RWPE2 (cell line): ENCODE measurements at regions not wholly inside any gene's neighbourhood (a gene's known extent, or its start where the extent isn't known, plus 50 kb on each side); places are given as distances from the start of the nearest gene placed in this dataset.
A peak's percentile ranks its signal among the peaks of the same experiment; 100 is the strongest.

Source experiments
- ATAC-seq: fragments of 200-7000 bp; cut with Tn5 transposase; 3 replicates; pipeline ENCODE4 v1.9.1; 2021; ENCODE audit warnings: low read depth
- DNase-seq: peaks from one replicate; pipeline ENCODE4 v3.0.0-alpha.2; 2020; ENCODE audit warnings: low spot score
- H3K27ac ChIP-seq: fragments of 450-650 bp; 2 replicates; pipeline ENCODE4 v1.5.1; 2017; ENCODE audit warnings: mild to moderate bottlenecking; ENCODE audit not compliant: poor library complexity, severe bottlenecking
- H3K27me3 ChIP-seq: fragments of 250-450 bp; sonication (Bioruptor Pico); 2 replicates; pipeline ENCODE4 v1.5.1; 2021; ENCODE audit warnings: mild to moderate bottlenecking, moderate library complexity; ENCODE audit not compliant: insufficient read depth, poor library complexity, severe bottlenecking
- H3K36me3 ChIP-seq: fragments of 250-450 bp; sonication (Bioruptor Pico); 2 replicates; pipeline ENCODE4 v1.5.1; 2020; ENCODE audit warnings: low read depth, mild to moderate bottlenecking, moderate library complexity
- H3K4me1 ChIP-seq: fragments of 250-450 bp; sonication (Bioruptor Pico); 2 replicates; pipeline ENCODE4 v1.5.1; 2021; ENCODE audit warnings: mild to moderate bottlenecking, moderate library complexity; ENCODE audit not compliant: insufficient read depth, poor library complexity, severe bottlenecking
- H3K4me3 ChIP-seq: fragments of 250-450 bp; sonication (Bioruptor Pico); 2 replicates; pipeline ENCODE4 v1.5.1; 2021; ENCODE audit warnings: mild to moderate bottlenecking, moderate library complexity; ENCODE audit not compliant: severe bottlenecking
- H3K9me3 ChIP-seq: fragments of 250-450 bp; sonication (Bioruptor Pico); 2 replicates; pipeline ENCODE4 v1.5.1; 2021; ENCODE audit warnings: mild to moderate bottlenecking, moderate library complexity; ENCODE audit not compliant: severe bottlenecking
- CTCF ChIP-seq: fragments of 450-650 bp; IDR thresholded peaks from one replicate; pipeline ENCODE4 v1.5.1; 2017; ENCODE audit warnings: mild to moderate bottlenecking, moderate library complexity; ENCODE audit not compliant: poor library complexity, severe bottlenecking

- no peaks in the 10 kb centered on the region for H3K9me3 ChIP-seq
- ATAC-seq (no peak), DNase-seq (no peak)
- no peak for TF ChIP-seq CTCF
- no peak overlapping the region for H3K27ac ChIP-seq
- no peaks in the 10 kb centered on the region for H3K36me3 ChIP-seq
- H3K27me3 ChIP-seq: no peaks in the 10 kb centered on the region
- H3K4me1 ChIP-seq: peaks cover 11% of the 10 kb centered on the region
- no peak overlapping the region for H3K4me3 ChIP-seq
These were observed 60.9 kb upstream of the SESN3 start for GRCh38 chr11:95291946-95292345.

- Histone ChIP-seq H3K27me3 (no peaks in the 10 kb centered on the region), H3K9me3 (no peaks in the 10 kb centered on the region), H3K4me3 (no peak overlapping the region), H3K4me1 (peaks cover 11% of the 10 kb centered on the region), H3K27ac (peak overlapping the region; percentile 57), H3K36me3 (no peaks in the 10 kb centered on the region)
- DNase-seq: peak; percentile 65
- no peak for TF ChIP-seq CTCF
- peak; percentile 97 for ATAC-seq
These were observed 58.5 kb upstream of the SESN3 start for GRCh38 chr11:95289378-95290101.

GRCh38 chr11:95284057-95285052 lies 53.4 kb upstream of the SESN3 start:
- Histone ChIP-seq H3K27me3 (no peaks in the 10 kb centered on the region), H3K9me3 (no peaks in the 10 kb centered on the region), H3K27ac (no peak overlapping the region), H3K4me3 (no peak overlapping the region), H3K36me3 (no peaks in the 10 kb centered on the region), H3K4me1 (peaks cover 21% of the 10 kb centered on the region)
- no peak for DNase-seq
- TF ChIP-seq CTCF: no peak
- ATAC-seq: no peak

- no peak overlapping the region for H3K4me3 ChIP-seq
- H3K27ac ChIP-seq: no peak overlapping the region
- no peak for TF ChIP-seq CTCF
- no peaks in the 10 kb centered on the region for H3K27me3 ChIP-seq
- no peaks in the 10 kb centered on the region for H3K36me3 ChIP-seq
- DNase-seq (no peak), ATAC-seq (peak; percentile 58)
- no peaks in the 10 kb centered on the region for H3K9me3 ChIP-seq
- peaks cover 17% of the 10 kb centered on the region for H3K4me1 ChIP-seq
These were observed 52.6 kb upstream of the SESN3 start for GRCh38 chr11:95283650-95284049.
